SK-N-MC (cell line): ENCODE measurements at regions not wholly inside any gene's neighbourhood (a gene's known extent, or its start where the extent isn't known, plus 50 kb on each side); places are given as distances from the start of the nearest gene placed in this dataset.

ENCODE experiments used
- DNase-seq: peaks from one replicate; pipeline ENCODE4 v3.0.0-alpha.2; 2011; ENCODE audit warnings: low read depth, low spot score
- H3K27ac ChIP-seq: fragments of 200-600 bp; sonication (generic); 2 replicates; pipeline ENCODE4 v1.5.1; 2016; ENCODE audit warnings: mixed run types
- H3K36me3 ChIP-seq: fragments of 200-600 bp; sonication (generic); 2 replicates; pipeline ENCODE4 v1.6.1; 2017; ENCODE audit warnings: antibody characterized with exemption, low read length, mixed read lengths; ENCODE audit not compliant: insufficient read depth
- H3K4me3 ChIP-seq: fragments of 200-600 bp; sonication (generic); 2 replicates; pipeline ENCODE4 v1.5.1; 2016
- H3K9ac ChIP-seq: fragments of 200-600 bp; sonication (generic); 2 replicates; pipeline ENCODE4 v1.8.0; 2017; ENCODE audit warnings: mixed run types, mixed read lengths; ENCODE audit not compliant: insufficient read length
- H3K9me3 ChIP-seq: fragments of 200-600 bp; sonication (generic); 2 replicates; pipeline ENCODE4 v1.6.1; 2017; ENCODE audit warnings: low read depth, mild to moderate bottlenecking, antibody characterized with exemption, low read length, moderate library complexity, mixed read lengths
- EZH2 ChIP-seq: fragments of 200-600 bp; sonication (generic); IDR thresholded peaks from one replicate; pipeline ENCODE4 v1.6.1; 2017; ENCODE audit warnings: antibody characterized with exemption
- FOXP2 ChIP-seq: optimal IDR thresholded peaks from 2 replicates; pipeline ENCODE3; 2011; ENCODE audit warnings: mild to moderate bottlenecking, moderate library complexity; ENCODE audit not compliant: insufficient read depth; ENCODE audit errors: extremely low read length, control extremely low read depth
- POLR2AphosphoS5 ChIP-seq: IDR thresholded peaks from 2 replicates; pipeline ENCODE4 v1.6.1; 2012; ENCODE audit warnings: mild to moderate bottlenecking, low read depth, low read length, borderline replicate concordance

- DNase-seq = no peak
These were observed 348.1 kb upstream of the CITED2 start for GRCh38 chr6:139722530-139722929.

GRCh38 chr6:139721954-139722353, 347.5 kb upstream of the CITED2 start:
- no peak for DNase-seq
- no peak overlapping the region for H3K4me3 ChIP-seq
- H3K9ac ChIP-seq = no peak overlapping the region
- H3K36me3 ChIP-seq = no peaks in the 10 kb centered on the region
- TF ChIP-seq EZH2 (no peak), FOXP2 (no peak), POLR2AphosphoS5 (no peak)
- no peak overlapping the region for H3K27ac ChIP-seq
- H3K9me3 ChIP-seq = no peaks in the 10 kb centered on the region; the same call in 1 of the 2 replicates

More at GRCh38 chr6:139722530-139722929, 348.1 kb upstream of the CITED2 start:
- no peak overlapping the region for H3K4me3 ChIP-seq
- no peak overlapping the region for H3K9ac ChIP-seq
- TF ChIP-seq POLR2AphosphoS5 = no peak
- TF ChIP-seq FOXP2 = no peak
- TF ChIP-seq EZH2 = no peak
- H3K9me3 ChIP-seq = no peaks in the 10 kb centered on the region; the same call in 1 of the 2 replicates
- no peak overlapping the region for H3K27ac ChIP-seq
- no peaks in the 10 kb centered on the region for H3K36me3 ChIP-seq

- Histone ChIP-seq H3K36me3 (no peaks in the 10 kb centered on the region), H3K4me3 (no peak overlapping the region), H3K27ac (0 out of 2 replicates have a peak overlapping the region, but pooled peaks have one; percentile 12), H3K9me3 (no peaks in the 10 kb centered on the region), H3K9ac (no peak overlapping the region)
- TF ChIP-seq FOXP2 (no peak), POLR2AphosphoS5 (no peak), EZH2 (no peak)
- no peak for DNase-seq
These were observed 339.6 kb upstream of the CITED2 start for GRCh38 chr6:139713900-139714506.

- Histone ChIP-seq H3K9me3 (no peaks in the 10 kb centered on the region), H3K36me3 (no peaks in the 10 kb centered on the region), H3K9ac (no peak overlapping the region), H3K4me3 (no peak overlapping the region), H3K27ac (0 out of 2 replicates have a peak overlapping the region, but pooled peaks have one; percentile 12)
- DNase-seq = no peak
- no peak for TF ChIP-seq FOXP2
- no peak for TF ChIP-seq POLR2AphosphoS5
- no peak for TF ChIP-seq EZH2
These were observed 339.0 kb upstream of the CITED2 start for GRCh38 chr6:139713424-139713823.

GRCh38 chr6:139712830-139713229, 338.4 kb upstream of the CITED2 start:
- Histone ChIP-seq H3K27ac (no peak overlapping the region), H3K4me3 (no peak overlapping the region), H3K9me3 (no peaks in the 10 kb centered on the region), H3K36me3 (no peaks in the 10 kb centered on the region), H3K9ac (no peak overlapping the region)
- no peak for TF ChIP-seq POLR2AphosphoS5
- TF ChIP-seq EZH2 = no peak
- no peak for TF ChIP-seq FOXP2
- no peak for DNase-seq

GRCh38 chr6:139711804-139712585, 337.5 kb upstream of the CITED2 start:
- no peak overlapping the region for H3K4me3 ChIP-seq
- H3K27ac ChIP-seq = no peak overlapping the region
- no peak for DNase-seq
- H3K36me3 ChIP-seq = no peaks in the 10 kb centered on the region
- no peak overlapping the region for H3K9ac ChIP-seq
- H3K9me3 ChIP-seq = no peaks in the 10 kb centered on the region
- TF ChIP-seq POLR2AphosphoS5 (no peak), FOXP2 (no peak), EZH2 (no peak)

- H3K9ac ChIP-seq = no peak overlapping the region
- H3K9me3 ChIP-seq = no peaks in the 10 kb centered on the region
- DNase-seq = no peak
- no peak for TF ChIP-seq FOXP2
- H3K4me3 ChIP-seq = no peak overlapping the region
- no peak overlapping the region for H3K27ac ChIP-seq
- 0 out of 2 replicates have a peak, but pooled peaks cover 2% of the 10 kb centered on the region for H3K36me3 ChIP-seq
These were observed 336.1 kb upstream of the CITED2 start for GRCh38 chr6:139710556-139710955.

GRCh38 chr6:139708337-139709199, 334.1 kb upstream of the CITED2 start:
- 0 out of 2 replicates have a peak, but pooled peaks cover 4% of the 10 kb centered on the region for H3K36me3 ChIP-seq
- H3K9ac ChIP-seq = no peak overlapping the region
- no peak for TF ChIP-seq FOXP2
- no peak for TF ChIP-seq EZH2
- TF ChIP-seq POLR2AphosphoS5 = no peak
- no peak for DNase-seq
- H3K4me3 ChIP-seq = peak overlapping the region; percentile 3
- H3K9me3 ChIP-seq = no peaks in the 10 kb centered on the region; the same call in 1 of the 2 replicates
- H3K27ac ChIP-seq = peak overlapping the region; percentile 47; the same call in 1 of the 2 replicates
